Endodermal cell (in vitro differentiated cells): ENCODE measurements at regions not wholly inside any gene's neighbourhood (a gene's known extent, or its start where the extent isn't known, plus 50 kb on each side); places are given as distances from the start of the nearest gene placed in this dataset.

Experiments used
- DNase-seq: peaks from one replicate; pipeline ENCODE4 v3.0.0-alpha.2; 2017
- H3K27ac ChIP-seq: 2 replicates; pipeline ENCODE4 v1.5.1; 2013; ENCODE audit warnings: mild to moderate bottlenecking, low read depth, low read length, moderate library complexity
- H3K27me3 ChIP-seq: 2 replicates; pipeline ENCODE4 v1.6.1; 2013; ENCODE audit warnings: mild to moderate bottlenecking, low read length, moderate library complexity; ENCODE audit not compliant: insufficient read depth, control insufficient read depth, poor library complexity, severe bottlenecking
- H3K36me3 ChIP-seq: 2 replicates; pipeline ENCODE4 v1.7.0; 2013; ENCODE audit warnings: mild to moderate bottlenecking, low read length, moderate library complexity; ENCODE audit not compliant: control insufficient read depth, insufficient read depth
- H3K4me1 ChIP-seq: one replicate; pipeline ENCODE4 v1.7.0; 2013; ENCODE audit warnings: low read length; ENCODE audit not compliant: control insufficient read depth, insufficient read depth
- H3K4me3 ChIP-seq: 2 replicates; pipeline ENCODE4 v1.5.1; 2013; ENCODE audit warnings: mild to moderate bottlenecking, low read length, moderate library complexity
- H3K9ac ChIP-seq: 2 replicates; pipeline ENCODE4 v1.6.1; 2013; ENCODE audit warnings: mild to moderate bottlenecking, low read length, moderate library complexity; ENCODE audit not compliant: poor library complexity, severe bottlenecking; ENCODE audit errors: extremely low read depth
- H3K9me3 ChIP-seq: 2 replicates; pipeline ENCODE4 v1.6.1; 2013; ENCODE audit warnings: mild to moderate bottlenecking, low read length, moderate library complexity; ENCODE audit not compliant: control insufficient read depth
- H3K27ac Mint-ChIP-seq: 2 replicates; pipeline ENCODE4 v1.8.0; 2020; ENCODE audit warnings: mixed read lengths
- H3K27me3 Mint-ChIP-seq: 2 replicates; pipeline ENCODE4 v1.8.0; 2021; ENCODE audit warnings: mild to moderate bottlenecking, mixed read lengths; ENCODE audit not compliant: insufficient read depth
- H3K36me3 Mint-ChIP-seq: 2 replicates; pipeline ENCODE4 v1.8.0; 2020; ENCODE audit warnings: low read depth, mixed read lengths
- H3K4me1 Mint-ChIP-seq: 2 replicates; pipeline ENCODE4 v1.8.0; 2020; ENCODE audit warnings: mixed read lengths
- H3K4me3 Mint-ChIP-seq: 2 replicates; pipeline ENCODE4 v1.8.0; 2020; ENCODE audit warnings: mild to moderate bottlenecking, moderate library complexity, mixed read lengths
- H3K9me3 Mint-ChIP-seq: 2 replicates; pipeline ENCODE4 v1.8.0; 2020; ENCODE audit warnings: mild to moderate bottlenecking, mixed read lengths
- WGBS, 2 experiments: methylation state at CpG; one replicate each; pipeline versions ENCODE4 v1.1.5 to v1.1.7; 2013; ENCODE audit warnings: missing lambda C conversion rate in 2 of 2, mixed read lengths in 1 of 2; ENCODE audit not compliant: insufficient coverage in 1 of 2, insufficient read length in 1 of 2; 5-methylcytosine and 5-hydroxymethylcytosine counted together
- TF ChIP-seq, protein P1 (sequence below): fragments of 200-600 bp; sonication (generic); conservative IDR thresholded peaks from 2 replicates; pipeline ENCODE4 v1.5.0; 2021; ENCODE audit warnings: antibody characterized with exemption, mild to moderate bottlenecking

DNA sequence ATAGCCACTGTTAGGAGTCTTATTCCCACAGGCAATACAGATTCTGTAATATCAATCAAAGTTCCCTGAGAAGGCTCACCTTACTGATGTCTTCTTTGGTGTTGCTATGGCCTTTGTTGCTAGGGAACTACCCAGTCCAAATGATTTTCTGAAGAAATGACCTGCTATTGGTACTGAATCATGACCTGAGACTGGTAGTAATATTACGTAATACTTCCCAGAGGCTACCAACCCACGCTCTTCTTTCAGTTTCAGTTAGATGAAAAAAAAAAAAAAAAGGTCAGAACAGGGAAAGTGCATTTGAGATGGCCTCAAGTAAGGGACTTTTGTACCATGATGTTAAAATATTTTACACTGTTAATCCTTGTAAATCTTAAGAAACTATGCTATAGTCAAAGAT, 1092.5 kb upstream of the EPHA6 start:
- H3K9ac ChIP-seq, result no peak overlapping the region
- no peaks in the 10 kb centered on the region for H3K4me1 ChIP-seq
- no peak overlapping the region for H3K27ac ChIP-seq
- no peak overlapping the region for H3K4me3 ChIP-seq
- 96% methylated on average over 2 of the region's 2 CpGs; no CpG with 5 or more reads in 1 of the 2 experiments for WGBS, 2 experiments
- H3K36me3 ChIP-seq, result no peaks in the 10 kb centered on the region
- H3K9me3 ChIP-seq, result no peaks in the 10 kb centered on the region
- H3K27me3 ChIP-seq, result no peaks in the 10 kb centered on the region
- Mint-ChIP-seq H3K27me3 (no peaks in the 10 kb centered on the region), H3K4me3 (no peak overlapping the region), H3K36me3 (no peaks in the 10 kb centered on the region), H3K9me3 (no peaks in the 10 kb centered on the region), H3K4me1 (peaks cover 2% of the 10 kb centered on the region), H3K27ac (no peak overlapping the region)
- TF ChIP-seq, protein P1, sequence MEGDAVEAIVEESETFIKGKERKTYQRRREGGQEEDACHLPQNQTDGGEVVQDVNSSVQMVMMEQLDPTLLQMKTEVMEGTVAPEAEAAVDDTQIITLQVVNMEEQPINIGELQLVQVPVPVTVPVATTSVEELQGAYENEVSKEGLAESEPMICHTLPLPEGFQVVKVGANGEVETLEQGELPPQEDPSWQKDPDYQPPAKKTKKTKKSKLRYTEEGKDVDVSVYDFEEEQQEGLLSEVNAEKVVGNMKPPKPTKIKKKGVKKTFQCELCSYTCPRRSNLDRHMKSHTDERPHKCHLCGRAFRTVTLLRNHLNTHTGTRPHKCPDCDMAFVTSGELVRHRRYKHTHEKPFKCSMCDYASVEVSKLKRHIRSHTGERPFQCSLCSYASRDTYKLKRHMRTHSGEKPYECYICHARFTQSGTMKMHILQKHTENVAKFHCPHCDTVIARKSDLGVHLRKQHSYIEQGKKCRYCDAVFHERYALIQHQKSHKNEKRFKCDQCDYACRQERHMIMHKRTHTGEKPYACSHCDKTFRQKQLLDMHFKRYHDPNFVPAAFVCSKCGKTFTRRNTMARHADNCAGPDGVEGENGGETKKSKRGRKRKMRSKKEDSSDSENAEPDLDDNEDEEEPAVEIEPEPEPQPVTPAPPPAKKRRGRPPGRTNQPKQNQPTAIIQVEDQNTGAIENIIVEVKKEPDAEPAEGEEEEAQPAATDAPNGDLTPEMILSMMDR, result no peak
- no peak for DNase-seq

DNA sequence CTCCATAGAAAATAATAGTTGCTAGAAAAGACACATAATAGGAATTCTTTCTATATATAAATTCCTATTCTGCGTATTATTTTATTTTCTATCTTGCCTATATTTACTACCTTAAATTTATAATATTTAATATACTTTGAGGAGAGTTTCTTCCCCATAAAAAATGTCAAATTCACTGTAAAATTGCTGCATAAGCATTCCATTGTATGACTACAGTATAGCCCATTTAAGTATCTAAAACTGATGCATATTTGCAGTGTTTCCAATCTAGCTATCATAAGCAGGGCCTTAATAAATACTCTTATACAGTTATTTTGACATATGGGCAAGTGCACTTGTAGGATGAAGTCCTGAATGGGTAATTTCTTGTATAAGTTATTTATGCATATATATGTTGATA, 1088.6 kb upstream of the EPHA6 start:
- H3K27me3 ChIP-seq, result no peaks in the 10 kb centered on the region
- no peaks in the 10 kb centered on the region for H3K36me3 Mint-ChIP-seq
- no peak for DNase-seq

DNA sequence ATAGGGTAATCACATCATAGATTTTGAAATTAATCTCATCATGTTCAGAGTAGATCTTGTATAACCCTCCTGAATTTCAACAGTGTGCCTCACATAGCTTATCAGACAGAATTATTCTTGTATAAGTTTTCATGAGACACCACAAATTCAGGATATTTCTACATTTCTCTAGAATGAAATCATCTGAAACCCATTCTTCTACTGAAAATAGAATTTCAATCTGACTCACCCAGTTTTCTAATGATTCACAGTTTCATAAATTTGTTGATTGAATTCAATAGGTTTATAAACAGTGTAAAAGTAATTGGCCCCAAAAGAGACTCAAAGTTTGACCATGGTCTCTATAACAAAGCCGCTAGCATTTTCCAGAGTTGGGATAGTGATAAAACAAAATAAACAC, 1082.6 kb upstream of the EPHA6 start:
- Mint-ChIP-seq H3K27me3 (no peaks in the 10 kb centered on the region), H3K4me1 (no peaks in the 10 kb centered on the region), H3K36me3 (no peaks in the 10 kb centered on the region), H3K27ac (no peak overlapping the region), H3K9me3 (no peaks in the 10 kb centered on the region), H3K4me3 (no peak overlapping the region)
- no peaks in the 10 kb centered on the region for H3K4me1 ChIP-seq
- H3K9ac ChIP-seq, result no peak overlapping the region
- H3K4me3 ChIP-seq, result no peak overlapping the region
- no peaks in the 10 kb centered on the region for H3K27me3 ChIP-seq
- no peaks in the 10 kb centered on the region for H3K9me3 ChIP-seq
- no peaks in the 10 kb centered on the region for H3K36me3 ChIP-seq
- H3K27ac ChIP-seq, result no peak overlapping the region
- TF ChIP-seq, protein P1, result no peak
- 88% methylated on average over 1 of the region's 1 CpG; no CpG with 5 or more reads in 1 of the 2 experiments for WGBS, 2 experiments
- no peak for DNase-seq

More for the DNA sequence above, 1088.6 kb upstream of the EPHA6 start:
- H3K9me3 ChIP-seq, result no peaks in the 10 kb centered on the region
- Mint-ChIP-seq H3K27me3 (no peaks in the 10 kb centered on the region), H3K4me3 (no peak overlapping the region), H3K9me3 (no peaks in the 10 kb centered on the region), H3K4me1 (no peaks in the 10 kb centered on the region), H3K27ac (no peak overlapping the region)
- no peaks in the 10 kb centered on the region for H3K36me3 ChIP-seq
- no peak overlapping the region for H3K9ac ChIP-seq
- no CpG with 5 or more reads among the region's 1 CpG for WGBS, 2 experiments
- TF ChIP-seq, protein P1, result no peak
- no peaks in the 10 kb centered on the region for H3K4me1 ChIP-seq
- H3K4me3 ChIP-seq, result no peak overlapping the region
- no peak overlapping the region for H3K27ac ChIP-seq
